ENCODE measurements at regions not wholly inside any gene's neighbourhood (a gene's known extent, or its start where the extent isn't known, plus 50 kb on each side); places are given as distances from the start of the nearest gene placed in this dataset.
"Not testable (repeated sequence)": the region's sequence is repeated elsewhere in the genome, so short reads cannot be mapped to it uniquely, and the experiment has no call there.

DNA sequence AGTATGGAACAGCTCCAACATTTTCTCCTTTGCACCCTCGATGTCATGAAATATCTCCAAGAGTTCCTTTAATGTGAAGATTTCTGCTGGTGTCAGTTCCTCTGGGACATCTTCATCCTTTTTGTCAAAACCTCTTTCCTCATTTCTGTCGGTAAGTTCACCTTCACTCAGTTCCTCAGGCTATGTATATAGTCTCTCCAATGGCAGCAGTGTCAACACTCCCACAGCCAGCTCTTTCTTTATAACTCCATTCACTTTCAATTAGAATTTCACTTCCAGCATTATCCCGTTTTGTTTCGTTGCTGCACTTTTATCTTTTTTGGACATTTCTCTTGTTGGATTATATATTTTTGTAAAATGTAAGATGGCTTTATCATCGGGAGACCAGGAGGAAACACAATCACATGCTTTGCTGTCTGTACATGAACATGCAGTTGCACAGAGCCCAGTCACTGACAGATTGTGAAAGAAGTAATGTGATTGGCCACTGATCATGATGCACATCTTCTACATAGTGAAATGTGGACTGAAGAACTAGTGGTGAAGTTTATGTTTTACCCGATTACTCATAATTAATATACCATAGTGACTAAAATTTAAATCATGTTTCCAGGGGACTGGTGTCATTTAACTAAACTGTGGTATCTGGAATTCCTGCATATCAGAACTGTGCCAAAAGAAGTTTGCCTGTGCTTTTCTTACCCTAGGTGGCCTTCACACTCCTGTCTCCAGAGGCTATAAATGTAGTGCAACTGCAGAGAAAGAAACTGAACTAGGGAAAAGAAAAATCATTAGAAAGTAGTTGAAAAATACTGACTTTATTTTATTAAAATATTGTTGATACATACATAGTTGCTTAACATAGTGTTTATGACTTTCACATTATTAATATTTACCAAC lies 289.6 kb downstream of the PPP1R3A start:
- H3K9me3 Mint-ChIP-seq (ENCODE audit: low read depth) = peaks cover 7% of the 10 kb centered on the region
- H3K4me1 Mint-ChIP-seq (ENCODE audit: low read depth) = no peaks in the 10 kb centered on the region
- no peaks in the 10 kb centered on the region for H3K36me3 Mint-ChIP-seq
- H3K4me3 Mint-ChIP-seq = no peak overlapping the region
- H3K27ac Mint-ChIP-seq = no peak overlapping the region
- H3K27me3 Mint-ChIP-seq = no peaks in the 10 kb centered on the region

DNA sequence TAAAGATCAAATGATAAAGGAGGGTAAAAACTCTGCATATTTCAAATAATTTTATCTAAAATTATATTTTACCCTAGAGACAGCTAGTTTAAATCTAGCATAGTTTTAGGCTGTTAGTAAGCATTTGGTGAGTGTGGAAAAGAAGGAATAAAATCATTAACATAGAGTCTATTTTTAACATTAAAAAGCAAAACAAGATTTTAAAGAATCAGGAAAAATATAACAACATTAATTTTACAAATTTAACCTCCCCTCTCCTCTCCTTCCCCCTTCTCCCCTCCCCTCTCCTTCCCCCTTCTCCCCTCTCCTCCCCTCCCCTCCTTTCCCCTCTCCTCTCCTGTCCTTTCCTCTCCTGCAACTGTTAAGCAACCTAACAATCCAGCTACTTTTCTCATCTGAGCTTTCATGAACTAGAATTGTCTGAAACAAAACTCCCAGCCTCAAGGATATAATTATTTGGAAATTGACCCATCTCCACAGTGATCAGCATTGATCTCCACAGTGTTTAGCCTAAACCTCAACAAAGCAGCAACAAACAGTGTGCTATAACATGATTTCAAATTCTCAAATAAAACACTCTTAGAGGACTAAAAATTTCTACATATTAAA lies 293.2 kb downstream of the PPP1R3A start:
- Mint-ChIP-seq H3K36me3 (no peaks in the 10 kb centered on the region), H3K9me3 (ENCODE audit: low read depth) (peaks cover 9% of the 10 kb centered on the region), H3K4me1 (ENCODE audit: low read depth) (no peaks in the 10 kb centered on the region), H3K27me3 (no peaks in the 10 kb centered on the region), H3K4me3 (no peak overlapping the region), H3K27ac (no peak overlapping the region)

DNA sequence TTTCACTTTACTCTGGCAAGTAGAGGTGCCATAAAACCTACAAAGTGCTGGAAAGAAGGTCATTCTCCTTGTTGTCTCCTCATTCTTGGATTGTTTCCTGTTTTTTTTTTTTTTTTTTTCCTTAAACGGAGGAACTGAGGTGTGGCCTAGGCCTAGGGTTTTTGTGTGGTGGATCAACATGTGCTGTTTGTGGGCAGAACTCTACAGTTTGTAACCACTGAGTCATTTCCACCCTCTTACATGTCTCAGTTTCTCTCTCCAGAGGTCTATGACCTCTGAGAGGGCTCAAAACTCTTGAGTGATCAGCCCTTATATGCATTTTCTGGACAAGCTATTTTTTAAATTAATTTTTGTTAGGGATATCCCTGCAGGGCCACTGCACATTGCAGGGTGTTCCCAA lies 296.0 kb downstream of the PPP1R3A start:
- no peaks in the 10 kb centered on the region for H3K36me3 Mint-ChIP-seq
- H3K27ac Mint-ChIP-seq = no peak overlapping the region
- H3K9me3 Mint-ChIP-seq (ENCODE audit: low read depth) = peaks cover 10% of the 10 kb centered on the region
- no peaks in the 10 kb centered on the region for H3K27me3 Mint-ChIP-seq
- no peaks in the 10 kb centered on the region for H3K4me1 Mint-ChIP-seq (ENCODE audit: low read depth)
- H3K4me3 Mint-ChIP-seq = no peak overlapping the region

DNA sequence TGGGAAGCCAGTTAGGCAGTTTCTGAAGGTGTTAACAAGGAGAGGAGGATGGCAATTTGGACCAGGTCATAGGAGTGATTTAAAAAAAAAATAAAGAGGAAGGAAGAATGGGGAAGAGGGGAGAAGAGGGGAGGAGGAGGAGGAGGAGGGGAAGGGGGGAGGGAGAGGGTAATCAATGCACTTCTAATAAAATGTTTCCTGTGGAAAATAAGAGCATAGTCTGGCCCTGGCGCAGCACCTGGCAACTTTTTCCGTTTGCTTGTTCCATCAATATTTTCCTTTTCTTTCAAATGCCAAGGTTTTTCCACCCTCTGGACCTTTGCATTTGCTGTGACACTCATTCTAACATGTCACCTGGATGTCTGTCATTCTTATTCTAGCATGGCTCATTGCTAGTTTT lies 308.2 kb downstream of the PPP1R3A start:
- Mint-ChIP-seq H3K27me3 (no peaks in the 10 kb centered on the region), H3K27ac (no peak overlapping the region), H3K4me3 (no peak overlapping the region), H3K36me3 (no peaks in the 10 kb centered on the region), H3K4me1 (ENCODE audit: low read depth) (no peaks in the 10 kb centered on the region), H3K9me3 (ENCODE audit: low read depth) (peaks cover 4% of the 10 kb centered on the region)

DNA sequence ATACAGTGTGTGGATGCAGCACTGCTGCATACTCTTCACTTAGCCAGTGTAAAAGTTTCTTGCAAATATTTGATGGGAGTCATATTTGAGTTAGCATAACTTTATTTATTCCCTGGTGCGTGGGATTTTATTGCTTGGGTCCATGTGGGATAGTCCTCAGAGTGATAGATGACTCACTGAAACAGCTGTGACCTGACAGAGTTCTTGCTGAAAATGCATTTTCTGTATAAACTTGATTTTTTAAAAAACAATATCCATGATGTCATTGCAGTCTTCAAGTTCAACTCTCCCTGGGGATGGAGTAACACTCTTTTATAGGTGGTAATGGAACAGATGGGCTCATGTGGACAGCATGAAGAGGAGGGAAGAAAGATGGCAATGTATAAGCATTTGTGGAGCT lies 310.0 kb downstream of the PPP1R3A start:
- Mint-ChIP-seq H3K4me1 (ENCODE audit: low read depth) (no peaks in the 10 kb centered on the region), H3K9me3 (ENCODE audit: low read depth) (peaks cover 5% of the 10 kb centered on the region), H3K27me3 (no peaks in the 10 kb centered on the region), H3K4me3 (no peak overlapping the region), H3K27ac (no peak overlapping the region), H3K36me3 (no peaks in the 10 kb centered on the region)

DNA sequence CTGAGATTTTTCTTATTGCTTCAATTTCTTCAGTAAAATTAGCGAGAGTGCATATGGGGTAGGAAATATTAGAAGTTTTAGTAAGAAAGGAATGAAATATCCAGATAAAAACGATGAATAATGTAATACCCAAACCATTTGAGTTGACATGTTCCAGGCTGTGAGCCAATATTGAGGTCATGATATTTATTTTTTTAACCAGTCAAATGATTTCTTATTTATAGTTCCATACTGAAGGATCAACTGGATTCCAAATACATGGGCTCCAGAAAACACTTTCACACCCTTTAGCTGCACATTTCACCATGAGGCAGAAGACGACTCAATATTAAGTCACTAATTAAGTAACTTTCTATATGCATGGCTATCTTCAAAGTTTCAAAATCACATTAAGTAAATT lies 312.5 kb downstream of the PPP1R3A start:
- H3K27me3 Mint-ChIP-seq = no peaks in the 10 kb centered on the region
- H3K4me3 Mint-ChIP-seq = no peak overlapping the region
- peaks cover 5% of the 10 kb centered on the region for H3K9me3 Mint-ChIP-seq (ENCODE audit: low read depth)
- H3K36me3 Mint-ChIP-seq = no peaks in the 10 kb centered on the region
- no peaks in the 10 kb centered on the region for H3K4me1 Mint-ChIP-seq (ENCODE audit: low read depth)
- H3K27ac Mint-ChIP-seq = no peak overlapping the region

DNA sequence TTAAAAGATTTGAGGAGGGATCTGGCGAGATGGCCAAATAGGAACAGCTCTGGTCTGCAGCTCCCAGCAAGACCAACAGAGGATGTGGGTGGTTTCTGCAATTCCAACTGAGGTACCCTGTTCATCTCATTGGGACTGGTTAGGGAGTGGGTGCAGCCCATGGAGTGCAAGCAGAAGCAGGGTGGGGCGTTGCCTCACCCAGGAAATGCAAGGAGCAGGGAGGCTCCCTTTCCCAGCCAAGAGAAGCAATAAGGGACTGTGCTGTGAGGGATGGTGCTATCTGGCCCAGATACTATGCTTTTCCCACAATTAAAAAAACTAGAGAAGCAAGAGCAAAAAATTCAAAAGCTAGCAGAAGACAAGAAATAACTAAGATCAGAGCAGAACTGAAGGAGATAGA lies 318.4 kb downstream of the PPP1R3A start:
- not testable (repeated sequence) for H3K27ac Mint-ChIP-seq; H3K9me3 Mint-ChIP-seq (ENCODE audit: low read depth); H3K4me1 Mint-ChIP-seq (ENCODE audit: low read depth); H3K4me3 Mint-ChIP-seq; H3K27me3 Mint-ChIP-seq; H3K36me3 Mint-ChIP-seq

DNA sequence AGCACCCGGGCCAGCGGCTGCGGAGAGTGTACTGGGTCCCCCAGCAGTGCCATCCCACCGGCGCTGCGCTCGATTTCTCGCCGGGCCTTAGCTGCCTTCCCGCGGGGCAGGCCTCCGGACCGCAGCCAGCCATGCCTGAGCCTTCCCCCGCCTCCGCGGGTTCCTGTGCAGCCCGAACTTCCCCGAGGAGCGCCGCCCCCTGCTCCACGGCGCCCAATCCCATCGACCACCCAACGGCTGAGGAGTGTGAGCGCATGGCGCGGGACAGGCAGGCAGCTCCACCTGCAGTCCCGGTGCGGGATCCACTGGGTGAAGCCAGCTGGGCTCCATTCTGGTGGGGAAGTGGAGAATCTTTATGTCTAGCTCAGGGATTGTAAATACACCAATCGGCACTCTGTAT lies 325.4 kb downstream of the PPP1R3A start:
- H3K9me3 Mint-ChIP-seq (ENCODE audit: low read depth); H3K4me3 Mint-ChIP-seq; H3K27ac Mint-ChIP-seq; H3K36me3 Mint-ChIP-seq; H3K27me3 Mint-ChIP-seq; H3K4me1 Mint-ChIP-seq (ENCODE audit: low read depth): not testable (repeated sequence)

DNA sequence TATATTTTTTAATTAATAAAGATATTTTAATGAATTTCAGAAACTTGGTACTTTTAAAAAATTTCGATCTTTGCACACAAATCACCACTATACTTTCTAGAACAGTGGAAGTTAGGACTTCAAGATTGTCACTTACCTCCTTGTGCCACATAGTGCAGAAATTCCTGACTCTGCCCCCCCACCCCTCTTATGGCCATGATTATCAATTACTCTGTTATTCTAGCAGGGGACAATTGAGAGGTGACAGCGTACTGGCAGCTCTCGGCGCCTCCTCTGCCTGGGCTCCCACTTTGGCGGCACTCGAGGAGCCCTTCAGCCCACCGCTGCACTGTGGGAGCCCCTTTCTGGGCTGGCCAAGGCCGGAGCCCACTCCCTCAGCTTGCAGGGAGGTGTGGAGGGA lies 325.9 kb downstream of the PPP1R3A start:
- not testable (repeated sequence) for H3K27me3 Mint-ChIP-seq; H3K9me3 Mint-ChIP-seq (ENCODE audit: low read depth); H3K4me3 Mint-ChIP-seq; H3K36me3 Mint-ChIP-seq; H3K27ac Mint-ChIP-seq; H3K4me1 Mint-ChIP-seq (ENCODE audit: low read depth)

DNA sequence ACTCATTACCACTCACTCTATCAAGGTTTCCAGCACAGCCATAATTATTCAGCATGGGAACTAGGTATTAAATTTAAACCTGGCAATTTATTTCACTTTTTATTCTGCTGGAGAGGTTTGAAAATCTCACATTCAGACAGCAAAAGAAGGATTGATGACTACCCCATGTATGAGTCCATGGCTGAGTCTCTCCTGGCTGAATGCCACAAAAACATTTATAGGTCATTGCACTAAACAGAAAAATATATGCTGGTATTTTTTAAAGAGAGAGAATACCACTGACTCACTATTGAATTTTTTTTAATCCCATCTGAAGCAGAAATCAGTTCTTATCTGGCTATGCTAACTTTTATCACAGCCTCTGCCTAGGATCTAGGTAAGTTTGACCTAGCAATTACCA lies 336.3 kb downstream of the PPP1R3A start:
- Mint-ChIP-seq H3K9me3 (ENCODE audit: low read depth) (no peaks in the 10 kb centered on the region), H3K36me3 (no peaks in the 10 kb centered on the region), H3K27me3 (no peaks in the 10 kb centered on the region), H3K4me3 (no peak overlapping the region), H3K4me1 (ENCODE audit: low read depth) (no peaks in the 10 kb centered on the region), H3K27ac (no peak overlapping the region)

DNA sequence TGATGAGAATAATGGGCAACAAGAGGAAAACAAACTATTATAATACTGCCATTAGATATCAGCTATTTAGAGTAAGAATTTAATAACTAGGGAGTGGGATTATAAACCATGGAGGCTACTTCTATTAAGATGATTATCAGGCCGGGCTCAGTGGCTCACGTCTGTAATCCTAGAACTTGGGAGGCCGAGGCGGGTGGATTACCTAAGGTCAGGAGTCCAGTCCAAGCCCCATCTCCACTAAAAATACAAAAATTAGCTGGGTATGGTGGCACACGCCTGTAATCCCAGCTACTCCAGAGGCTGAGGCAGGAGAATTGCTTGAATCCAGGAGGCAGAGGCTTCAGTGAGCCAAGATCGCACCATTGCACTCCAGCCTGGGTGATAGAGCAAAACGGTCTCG lies 355.6 kb downstream of the PPP1R3A start:
- not testable (repeated sequence) for H3K9me3 Mint-ChIP-seq (ENCODE audit: low read depth); H3K27me3 Mint-ChIP-seq; H3K27ac Mint-ChIP-seq; H3K4me3 Mint-ChIP-seq; H3K4me1 Mint-ChIP-seq (ENCODE audit: low read depth); H3K36me3 Mint-ChIP-seq

DNA sequence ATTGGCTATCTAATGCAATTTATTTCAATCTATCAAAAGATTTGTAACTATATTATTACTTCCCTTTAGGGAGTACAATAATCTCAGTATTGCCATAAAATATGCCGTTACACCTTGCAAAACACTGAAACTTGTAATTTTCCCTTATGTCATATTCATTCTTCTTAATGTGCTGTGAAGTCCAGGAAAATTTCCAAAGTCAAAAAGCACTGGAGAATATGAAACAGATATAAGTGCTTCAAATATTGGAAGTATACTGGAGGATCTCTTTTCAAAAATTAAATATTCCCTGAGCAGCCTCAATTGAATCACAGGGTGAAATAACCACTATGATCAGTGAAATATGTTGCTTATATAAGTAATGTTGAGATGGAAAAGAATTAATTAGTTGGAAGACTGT lies 356.0 kb downstream of the PPP1R3A start:
- Mint-ChIP-seq H3K4me3 (no peak overlapping the region), H3K36me3 (no peaks in the 10 kb centered on the region), H3K4me1 (ENCODE audit: low read depth) (no peaks in the 10 kb centered on the region), H3K27ac (no peak overlapping the region), H3K27me3 (no peaks in the 10 kb centered on the region), H3K9me3 (ENCODE audit: low read depth) (no peaks in the 10 kb centered on the region)

DNA sequence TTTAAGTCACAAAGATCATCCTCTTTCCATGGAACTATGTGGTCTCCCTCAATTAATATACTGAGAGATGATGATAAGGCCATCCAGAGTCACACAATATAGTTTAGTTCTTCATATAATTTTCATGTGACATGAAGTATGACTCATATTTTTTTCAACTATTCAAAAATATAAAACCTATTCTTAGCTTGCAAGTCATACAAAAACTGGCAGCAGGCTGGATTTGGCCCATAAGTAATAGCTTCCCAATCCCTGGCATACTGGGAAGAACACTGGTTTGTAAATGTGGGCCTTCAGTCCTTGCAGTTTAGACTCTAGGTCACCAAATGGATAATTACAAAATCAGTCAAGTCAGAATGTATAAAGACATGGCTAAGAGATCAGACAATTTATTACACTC lies 356.6 kb downstream of the PPP1R3A start:
- H3K27me3 Mint-ChIP-seq = no peaks in the 10 kb centered on the region
- no peaks in the 10 kb centered on the region for H3K36me3 Mint-ChIP-seq
- H3K4me3 Mint-ChIP-seq = no peak overlapping the region
- H3K27ac Mint-ChIP-seq = no peak overlapping the region
- no peaks in the 10 kb centered on the region for H3K4me1 Mint-ChIP-seq (ENCODE audit: low read depth)
- no peaks in the 10 kb centered on the region for H3K9me3 Mint-ChIP-seq (ENCODE audit: low read depth)

DNA sequence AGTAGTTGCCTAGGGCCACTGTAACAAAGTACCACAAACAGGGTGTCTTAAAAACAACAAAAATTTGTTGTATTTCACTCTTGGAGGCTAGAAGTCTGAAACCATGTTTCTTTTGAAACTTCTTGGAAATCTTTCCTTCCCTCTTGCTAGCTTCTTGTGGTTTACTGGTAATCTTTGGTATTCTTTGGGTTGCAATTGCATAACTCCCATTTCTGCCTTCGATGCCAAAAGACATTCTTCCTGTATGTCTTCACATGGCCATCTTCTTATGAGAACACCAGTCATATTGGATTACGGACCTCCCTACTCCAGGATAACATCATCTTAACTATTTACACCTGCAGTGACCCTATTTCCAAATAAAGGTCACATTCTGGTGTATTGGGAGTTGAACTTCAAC lies 357.4 kb downstream of the PPP1R3A start:
- Mint-ChIP-seq H3K9me3 (ENCODE audit: low read depth) (peaks cover 3% of the 10 kb centered on the region), H3K36me3 (no peaks in the 10 kb centered on the region), H3K27ac (no peak overlapping the region), H3K27me3 (no peaks in the 10 kb centered on the region), H3K4me1 (ENCODE audit: low read depth) (no peaks in the 10 kb centered on the region), H3K4me3 (no peak overlapping the region)

DNA sequence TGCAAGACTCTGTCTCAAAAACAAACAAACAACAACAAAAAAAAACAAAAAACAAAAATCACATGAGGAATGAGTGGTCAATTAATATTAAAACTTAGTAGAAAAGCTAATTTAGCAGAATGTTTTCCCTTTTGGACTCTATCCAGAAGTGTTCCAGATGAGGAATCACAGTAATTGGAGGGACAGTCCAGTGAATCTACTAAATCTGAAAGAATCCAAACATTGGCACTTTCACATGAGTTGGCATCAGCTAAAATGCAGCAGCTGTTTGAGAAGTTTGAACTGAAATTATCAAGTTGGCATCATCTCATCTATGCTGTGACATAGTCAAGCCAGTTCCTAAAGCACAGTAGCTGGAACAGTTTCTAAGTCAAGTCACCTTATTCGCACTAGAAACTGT lies 367.8 kb downstream of the PPP1R3A start:
- Mint-ChIP-seq H3K4me1 (ENCODE audit: low read depth) (no peaks in the 10 kb centered on the region), H3K9me3 (ENCODE audit: low read depth) (peaks cover 8% of the 10 kb centered on the region), H3K27me3 (no peaks in the 10 kb centered on the region), H3K36me3 (no peaks in the 10 kb centered on the region), H3K27ac (no peak overlapping the region), H3K4me3 (no peak overlapping the region)

DNA sequence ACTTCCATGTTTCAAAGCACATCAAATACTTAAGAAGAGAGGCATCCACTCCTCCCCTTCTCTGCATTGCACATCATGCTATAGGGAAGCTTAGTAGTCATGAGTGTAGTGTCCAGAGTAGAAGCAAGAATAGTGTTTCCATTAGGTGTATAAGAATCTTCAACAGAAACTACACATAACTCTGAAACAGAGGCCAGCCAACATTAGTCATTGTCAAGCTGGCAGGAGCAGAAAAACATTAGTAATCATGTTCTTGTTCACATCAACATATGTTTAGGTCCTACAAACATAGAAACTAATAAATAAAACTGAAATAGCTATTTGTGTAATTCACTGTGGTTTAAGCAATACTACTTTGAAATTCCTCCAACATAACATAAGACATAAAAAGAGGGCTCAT lies 370.2 kb downstream of the PPP1R3A start:
- Mint-ChIP-seq H3K9me3 (ENCODE audit: low read depth) (peaks cover 8% of the 10 kb centered on the region), H3K27me3 (no peaks in the 10 kb centered on the region), H3K36me3 (no peaks in the 10 kb centered on the region), H3K4me3 (no peak overlapping the region), H3K4me1 (ENCODE audit: low read depth) (no peaks in the 10 kb centered on the region), H3K27ac (no peak overlapping the region)

Data from activated naive CD8-positive, alpha-beta T cell (primary cell).